ENCODE measurements at regions not wholly inside any gene's neighbourhood (a gene's known extent, or its start where the extent isn't known, plus 50 kb on each side); places are given as distances from the start of the nearest gene placed in this dataset.
"Not testable (repeated sequence)": the region's sequence is repeated elsewhere in the genome, so short reads cannot be mapped to it uniquely, and the experiment has no call there.

DNA sequence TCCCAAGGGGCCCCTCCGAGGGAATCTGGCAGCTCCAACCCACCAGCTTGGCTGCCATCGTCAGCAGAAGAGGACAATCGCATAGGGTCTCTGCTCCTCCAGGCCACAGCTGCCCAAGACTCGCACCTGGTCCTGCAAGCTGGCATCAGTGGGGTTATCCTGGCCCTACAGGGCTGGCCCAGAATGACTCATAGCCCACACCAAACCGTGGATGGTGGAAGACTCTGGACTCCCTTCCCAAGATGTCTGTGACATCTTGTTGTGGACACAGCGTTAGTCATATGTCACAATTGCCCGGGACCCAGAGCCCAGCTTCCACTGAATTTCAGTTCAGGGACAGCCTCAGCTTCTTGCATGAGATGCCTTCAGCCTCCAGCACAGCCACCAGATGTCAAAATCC lies 91.5 kb upstream of the CUX1 start:
- Mint-ChIP-seq H3K36me3 (ENCODE audit: insufficient read depth, unreplicated experiment) (no peaks in the 10 kb centered on the region), H3K4me1 (ENCODE audit: low read depth, unreplicated experiment) (no peaks in the 10 kb centered on the region), H3K27me3 (ENCODE audit: unreplicated experiment) (no peaks in the 10 kb centered on the region), H3K4me3 (ENCODE audit: low read depth, unreplicated experiment) (no peak overlapping the region), H3K9me3 (ENCODE audit: low read depth, unreplicated experiment) (no peaks in the 10 kb centered on the region), H3K27ac (ENCODE audit: unreplicated experiment) (no peak overlapping the region)
- DNase-seq: no peak
- intact Hi-C loops (cut with micrococcal nuclease; ENCODE audit: unreplicated experiment): no loop called here
- TF ChIP-seq, protein P1, sequence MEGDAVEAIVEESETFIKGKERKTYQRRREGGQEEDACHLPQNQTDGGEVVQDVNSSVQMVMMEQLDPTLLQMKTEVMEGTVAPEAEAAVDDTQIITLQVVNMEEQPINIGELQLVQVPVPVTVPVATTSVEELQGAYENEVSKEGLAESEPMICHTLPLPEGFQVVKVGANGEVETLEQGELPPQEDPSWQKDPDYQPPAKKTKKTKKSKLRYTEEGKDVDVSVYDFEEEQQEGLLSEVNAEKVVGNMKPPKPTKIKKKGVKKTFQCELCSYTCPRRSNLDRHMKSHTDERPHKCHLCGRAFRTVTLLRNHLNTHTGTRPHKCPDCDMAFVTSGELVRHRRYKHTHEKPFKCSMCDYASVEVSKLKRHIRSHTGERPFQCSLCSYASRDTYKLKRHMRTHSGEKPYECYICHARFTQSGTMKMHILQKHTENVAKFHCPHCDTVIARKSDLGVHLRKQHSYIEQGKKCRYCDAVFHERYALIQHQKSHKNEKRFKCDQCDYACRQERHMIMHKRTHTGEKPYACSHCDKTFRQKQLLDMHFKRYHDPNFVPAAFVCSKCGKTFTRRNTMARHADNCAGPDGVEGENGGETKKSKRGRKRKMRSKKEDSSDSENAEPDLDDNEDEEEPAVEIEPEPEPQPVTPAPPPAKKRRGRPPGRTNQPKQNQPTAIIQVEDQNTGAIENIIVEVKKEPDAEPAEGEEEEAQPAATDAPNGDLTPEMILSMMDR (IDR thresholded peaks at IDR 0.05; ENCODE audit: unreplicated experiment): no peak
- no TSS peak for BruUV-seq (replicated peaks)
- CTCF ChIA-PET: no interaction called here

DNA sequence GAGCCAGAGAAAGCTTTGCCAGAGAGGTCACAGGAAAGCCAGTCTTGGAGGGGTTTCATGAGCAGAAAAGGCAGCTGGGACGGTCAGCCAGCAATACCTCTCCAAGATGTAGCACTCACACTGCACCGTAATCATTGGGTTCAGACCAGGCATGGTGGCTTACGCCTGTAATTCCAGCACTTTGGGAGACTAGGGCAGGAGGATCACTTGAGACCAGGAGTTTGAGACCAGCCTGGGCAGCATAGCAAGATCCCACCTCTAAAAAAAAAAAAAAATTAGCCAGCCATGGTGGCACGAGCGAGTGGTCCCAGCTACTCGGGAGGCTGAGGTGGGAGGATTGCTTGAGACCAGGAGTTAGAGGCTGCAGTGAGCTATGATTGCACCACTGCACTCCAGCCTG lies 90.2 kb upstream of the CUX1 start:
- Mint-ChIP-seq H3K4me3 (ENCODE audit: low read depth, unreplicated experiment) (no peak overlapping the region), H3K36me3 (ENCODE audit: insufficient read depth, unreplicated experiment) (no peaks in the 10 kb centered on the region), H3K4me1 (ENCODE audit: low read depth, unreplicated experiment) (no peaks in the 10 kb centered on the region), H3K27me3 (ENCODE audit: unreplicated experiment) (no peaks in the 10 kb centered on the region), H3K27ac (ENCODE audit: unreplicated experiment) (no peak overlapping the region), H3K9me3 (ENCODE audit: low read depth, unreplicated experiment) (no peaks in the 10 kb centered on the region)
- BruUV-seq (replicated peaks): no TSS peak
- no peak for DNase-seq
- CTCF ChIA-PET: no interaction called here
- TF ChIP-seq, protein P1 (IDR thresholded peaks at IDR 0.05; ENCODE audit: unreplicated experiment): no peak
- intact Hi-C loops (cut with micrococcal nuclease; ENCODE audit: unreplicated experiment): no loop called here

DNA sequence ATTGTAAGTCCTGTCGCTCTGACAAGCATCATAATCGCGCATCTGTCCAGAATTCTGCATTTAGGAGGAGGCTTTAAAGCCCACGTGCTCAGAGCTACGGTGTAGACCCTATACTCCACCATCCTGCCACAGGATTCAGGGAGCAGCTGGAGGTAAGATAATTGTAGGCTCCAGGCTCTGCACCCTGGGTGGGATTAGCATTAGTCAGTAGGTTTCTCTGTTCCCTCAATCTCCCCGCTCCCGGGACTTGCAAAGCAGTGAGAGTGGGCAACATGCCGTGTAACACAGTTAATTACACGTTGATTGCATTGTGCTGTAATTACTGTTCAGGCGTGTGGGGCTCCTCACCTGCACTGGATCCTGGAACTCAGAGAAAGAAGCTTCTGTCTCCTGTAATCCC lies 89.3 kb upstream of the CUX1 start:
- no TSS peak for BruUV-seq (replicated peaks)
- H3K4me1 Mint-ChIP-seq (ENCODE audit: low read depth, unreplicated experiment): no peaks in the 10 kb centered on the region
- TF ChIP-seq, protein P1 (IDR thresholded peaks at IDR 0.05; ENCODE audit: unreplicated experiment): no peak
- no peaks in the 10 kb centered on the region for H3K9me3 Mint-ChIP-seq (ENCODE audit: low read depth, unreplicated experiment)
- H3K36me3 Mint-ChIP-seq (ENCODE audit: insufficient read depth, unreplicated experiment): no peaks in the 10 kb centered on the region
- no peaks in the 10 kb centered on the region for H3K27me3 Mint-ChIP-seq (ENCODE audit: unreplicated experiment)
- no peak overlapping the region for H3K4me3 Mint-ChIP-seq (ENCODE audit: low read depth, unreplicated experiment)
- H3K27ac Mint-ChIP-seq (ENCODE audit: unreplicated experiment): no peak overlapping the region
- intact Hi-C loops (cut with micrococcal nuclease; ENCODE audit: unreplicated experiment): no loop called here
- CTCF ChIA-PET: interaction anchor here (0.6 kb wide), 1 partner anchor 567 kb away, joined by 5 read pairs; no protein-coding TSS in a partner anchor
- DNase-seq: no peak

DNA sequence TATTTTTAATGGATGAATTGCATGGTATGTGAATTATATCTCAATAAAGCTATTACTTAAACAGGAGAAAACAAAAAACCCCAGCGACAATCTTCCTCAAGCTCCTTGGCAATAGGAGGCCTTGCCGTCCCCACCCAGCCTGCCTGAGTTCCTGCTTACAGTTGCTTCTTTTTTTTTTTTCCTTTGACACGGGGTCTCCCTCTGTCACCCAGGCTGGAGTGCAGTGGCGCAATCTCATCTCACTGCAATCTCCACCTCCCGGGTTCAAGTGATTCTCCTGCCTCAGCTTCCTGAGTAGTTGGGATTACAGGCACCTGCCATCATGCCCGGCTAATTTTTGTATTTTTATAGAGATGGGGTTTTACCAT lies 88.6 kb upstream of the CUX1 start:
- DNase-seq; H3K9me3 Mint-ChIP-seq (ENCODE audit: low read depth, unreplicated experiment); H3K4me3 Mint-ChIP-seq (ENCODE audit: low read depth, unreplicated experiment); BruUV-seq (replicated peaks); H3K36me3 Mint-ChIP-seq (ENCODE audit: insufficient read depth, unreplicated experiment); H3K4me1 Mint-ChIP-seq (ENCODE audit: low read depth, unreplicated experiment); H3K27ac Mint-ChIP-seq (ENCODE audit: unreplicated experiment); intact Hi-C loops (cut with micrococcal nuclease; ENCODE audit: unreplicated experiment); H3K27me3 Mint-ChIP-seq (ENCODE audit: unreplicated experiment): not testable (repeated sequence)
- CTCF ChIA-PET: interaction anchor here (0.6 to 1.1 kb wide), 4 partner anchors 11 to 567 kb away, joined by 3 to 5 read pairs (median 4); no protein-coding TSS in a partner anchor

DNA sequence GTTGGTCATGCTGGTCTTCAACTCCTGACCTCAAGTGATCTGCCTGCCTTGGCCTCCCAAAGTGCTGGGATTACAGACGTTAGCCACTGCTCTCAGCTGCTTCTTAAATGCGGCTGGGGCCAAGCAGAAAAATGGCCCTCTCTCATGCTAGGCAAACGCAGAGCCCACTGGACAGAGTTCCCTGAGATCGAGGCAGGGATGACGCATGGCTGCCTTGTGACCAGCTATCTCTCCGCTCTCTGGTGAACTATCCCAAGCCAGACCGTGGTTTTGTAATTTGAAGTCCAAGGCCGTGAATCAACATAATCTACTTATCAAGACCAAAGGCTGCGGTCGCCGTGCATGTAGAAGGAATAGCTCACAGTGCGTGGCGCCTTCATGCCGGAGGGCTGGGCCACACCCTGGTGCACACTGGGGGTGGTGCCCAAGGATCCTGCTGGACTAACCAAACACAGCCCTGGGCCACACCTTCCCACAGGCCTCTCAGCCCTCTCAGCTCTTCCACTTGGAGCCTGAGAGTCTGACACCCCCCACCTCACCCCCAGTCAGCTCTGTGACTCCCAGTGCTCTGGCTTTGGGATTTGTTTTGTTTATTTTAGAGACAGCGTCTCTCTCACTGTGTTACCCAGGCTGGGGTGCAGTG lies 88.1 kb upstream of the CUX1 start:
- intact Hi-C loops (cut with micrococcal nuclease; ENCODE audit: unreplicated experiment): no loop called here
- no peaks in the 10 kb centered on the region for H3K27me3 Mint-ChIP-seq (ENCODE audit: unreplicated experiment)
- H3K36me3 Mint-ChIP-seq (ENCODE audit: insufficient read depth, unreplicated experiment): no peaks in the 10 kb centered on the region
- no peak overlapping the region for H3K27ac Mint-ChIP-seq (ENCODE audit: unreplicated experiment)
- H3K9me3 Mint-ChIP-seq (ENCODE audit: low read depth, unreplicated experiment): no peaks in the 10 kb centered on the region
- TF ChIP-seq, protein P1 (IDR thresholded peaks at IDR 0.05; ENCODE audit: unreplicated experiment): no peak
- no peak overlapping the region for H3K4me3 Mint-ChIP-seq (ENCODE audit: low read depth, unreplicated experiment)
- no TSS peak for BruUV-seq (replicated peaks)
- CTCF ChIA-PET: interaction anchor here (0.6 to 1.1 kb wide), 4 partner anchors 11 to 127 kb away, joined by 3 to 4 read pairs (median 4); no protein-coding TSS in a partner anchor
- DNase-seq: peak; percentile 81
- H3K4me1 Mint-ChIP-seq (ENCODE audit: low read depth, unreplicated experiment): no peaks in the 10 kb centered on the region

Data from Calu3 (cell line).